OCI-LY1 (cell line): ENCODE measurements at regions not wholly inside any gene's neighbourhood (a gene's known extent, or its start where the extent isn't known, plus 50 kb on each side); places are given as distances from the start of the nearest gene placed in this dataset.

Experiments used
- H2AFZ ChIP-seq: fragments of 200-600 bp; sonication (generic), shearing (Covaris generic); 2 replicates; pipeline ENCODE4 v1.6.0; 2014; ENCODE audit warnings: antibody characterized with exemption, mild to moderate bottlenecking, low read length
- H3F3A ChIP-seq: fragments of 200-600 bp; sonication (generic), shearing (Covaris generic); 2 replicates; pipeline ENCODE4 v1.6.0; 2014; ENCODE audit warnings: mild to moderate bottlenecking, antibody characterized with exemption, low read length, moderate library complexity; ENCODE audit not compliant: insufficient read depth
- H3K27ac ChIP-seq: fragments of 200-600 bp; sonication (generic); 2 replicates; pipeline ENCODE4 v1.5.1; 2014; ENCODE audit warnings: low read length, mixed run types, mild to moderate bottlenecking, low read depth; ENCODE audit not compliant: poor library complexity, severe bottlenecking
- H3K27me3 ChIP-seq: fragments of 200-600 bp; sonication (generic); 2 replicates; pipeline ENCODE4 v1.6.0; 2014; ENCODE audit warnings: antibody characterized with exemption, mild to moderate bottlenecking, low read length, moderate library complexity; ENCODE audit not compliant: insufficient read depth
- H3K36me3 ChIP-seq: fragments of 200-600 bp; sonication (generic); 2 replicates; pipeline ENCODE4 v1.6.1; 2014; ENCODE audit warnings: mild to moderate bottlenecking, antibody characterized with exemption, low read length, moderate library complexity, mixed read lengths; ENCODE audit not compliant: insufficient read depth
- H3K4me1 ChIP-seq: fragments of 200-600 bp; sonication (generic); 2 replicates; pipeline ENCODE4 v1.5.1; 2014; ENCODE audit warnings: mild to moderate bottlenecking, low read length, moderate library complexity; ENCODE audit not compliant: insufficient read depth, severe bottlenecking
- H3K4me2 ChIP-seq: fragments of 200-600 bp; sonication (generic), shearing (Covaris generic); 2 replicates; pipeline ENCODE4 v1.6.1; 2014; ENCODE audit warnings: low read length
- H3K4me3 ChIP-seq: fragments of 200-600 bp; sonication (generic); 2 replicates; pipeline ENCODE4 v1.5.1; 2014; ENCODE audit warnings: low read length, low read depth, mild to moderate bottlenecking, mixed read lengths; ENCODE audit not compliant: poor library complexity, severe bottlenecking
- H3K79me2 ChIP-seq: fragments of 200-600 bp; shearing (Covaris generic); 2 replicates; pipeline ENCODE4 v1.6.1; 2016; ENCODE audit warnings: mixed run types, low read length, mixed read lengths; ENCODE audit not compliant: insufficient read depth
- H3K9ac ChIP-seq: fragments of 200-600 bp; sonication (generic), shearing (Covaris generic); 2 replicates; pipeline ENCODE4 v1.6.1; 2014; ENCODE audit warnings: mild to moderate bottlenecking, low read length, mixed read lengths
- H3K9me2 ChIP-seq: fragments of 200-600 bp; sonication (generic), shearing (Covaris generic); 2 replicates; pipeline ENCODE4 v1.6.1; 2014; ENCODE audit warnings: low read depth, mild to moderate bottlenecking, low read length, mixed read lengths
- H3K9me3 ChIP-seq: fragments of 200-600 bp; shearing (Covaris generic); 2 replicates; pipeline ENCODE4 v1.6.1; 2014; ENCODE audit warnings: low read length, mixed read lengths
- H4K20me1 ChIP-seq: fragments of 200-600 bp; sonication (generic), shearing (Covaris generic); 2 replicates; pipeline ENCODE4 v1.6.0; 2016; ENCODE audit warnings: mild to moderate bottlenecking, low read length; ENCODE audit not compliant: insufficient read depth
- EZH2 ChIP-seq: fragments of 200-600 bp; sonication (generic), shearing (Covaris generic); IDR thresholded peaks from 2 replicates; pipeline ENCODE4 v1.8.0; 2017; ENCODE audit warnings: borderline replicate concordance, mixed run types, mild to moderate bottlenecking, antibody characterized with exemption, low read length, moderate library complexity, mixed read lengths
- TF ChIP-seq, protein P1 (sequence below): fragments of 200-600 bp; sonication (generic), shearing (Covaris generic); IDR thresholded peaks from 2 replicates; pipeline ENCODE4 v1.5.1; 2017; ENCODE audit warnings: mild to moderate bottlenecking, antibody characterized with exemption, low read length, moderate library complexity, mixed read lengths

DNA sequence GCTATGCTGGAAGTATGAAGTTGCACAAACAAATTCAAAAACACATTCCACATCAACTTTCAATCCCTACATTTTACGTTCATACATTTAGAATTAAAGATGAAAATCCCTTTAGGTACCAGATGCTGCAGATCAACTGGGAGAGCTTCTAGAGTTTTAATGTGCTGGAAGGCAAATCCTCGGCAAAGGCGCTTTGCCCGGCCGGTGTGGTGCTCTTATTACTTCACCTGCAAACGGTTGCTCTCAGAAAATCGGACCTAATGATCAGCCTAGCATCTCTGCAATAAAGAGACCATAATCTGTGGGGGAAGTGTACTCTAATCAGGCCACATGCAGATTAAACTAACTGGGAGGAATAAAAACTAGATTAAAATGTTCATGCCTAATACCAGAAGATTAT is 513.8 kb downstream of the ZEB2 start:
- Histone ChIP-seq H3K9ac (no peak overlapping the region), H3K36me3 (no peaks in the 10 kb centered on the region; the same call in none of the 2 replicates), H3F3A (no peaks in the 10 kb centered on the region), H3K27me3 (no peaks in the 10 kb centered on the region), H3K4me1 (no peaks in the 10 kb centered on the region), H3K27ac (no peak overlapping the region), H3K4me3 (no peak overlapping the region), H2AFZ (no peak overlapping the region), H3K9me2 (no peaks in the 10 kb centered on the region), H4K20me1 (no peaks in the 10 kb centered on the region), H3K79me2 (no peaks in the 10 kb centered on the region), H3K9me3 (no peaks in the 10 kb centered on the region), H3K4me2 (no peak overlapping the region)
- TF ChIP-seq EZH2: no peak
- TF ChIP-seq, protein P1, sequence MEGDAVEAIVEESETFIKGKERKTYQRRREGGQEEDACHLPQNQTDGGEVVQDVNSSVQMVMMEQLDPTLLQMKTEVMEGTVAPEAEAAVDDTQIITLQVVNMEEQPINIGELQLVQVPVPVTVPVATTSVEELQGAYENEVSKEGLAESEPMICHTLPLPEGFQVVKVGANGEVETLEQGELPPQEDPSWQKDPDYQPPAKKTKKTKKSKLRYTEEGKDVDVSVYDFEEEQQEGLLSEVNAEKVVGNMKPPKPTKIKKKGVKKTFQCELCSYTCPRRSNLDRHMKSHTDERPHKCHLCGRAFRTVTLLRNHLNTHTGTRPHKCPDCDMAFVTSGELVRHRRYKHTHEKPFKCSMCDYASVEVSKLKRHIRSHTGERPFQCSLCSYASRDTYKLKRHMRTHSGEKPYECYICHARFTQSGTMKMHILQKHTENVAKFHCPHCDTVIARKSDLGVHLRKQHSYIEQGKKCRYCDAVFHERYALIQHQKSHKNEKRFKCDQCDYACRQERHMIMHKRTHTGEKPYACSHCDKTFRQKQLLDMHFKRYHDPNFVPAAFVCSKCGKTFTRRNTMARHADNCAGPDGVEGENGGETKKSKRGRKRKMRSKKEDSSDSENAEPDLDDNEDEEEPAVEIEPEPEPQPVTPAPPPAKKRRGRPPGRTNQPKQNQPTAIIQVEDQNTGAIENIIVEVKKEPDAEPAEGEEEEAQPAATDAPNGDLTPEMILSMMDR: no peak

DNA sequence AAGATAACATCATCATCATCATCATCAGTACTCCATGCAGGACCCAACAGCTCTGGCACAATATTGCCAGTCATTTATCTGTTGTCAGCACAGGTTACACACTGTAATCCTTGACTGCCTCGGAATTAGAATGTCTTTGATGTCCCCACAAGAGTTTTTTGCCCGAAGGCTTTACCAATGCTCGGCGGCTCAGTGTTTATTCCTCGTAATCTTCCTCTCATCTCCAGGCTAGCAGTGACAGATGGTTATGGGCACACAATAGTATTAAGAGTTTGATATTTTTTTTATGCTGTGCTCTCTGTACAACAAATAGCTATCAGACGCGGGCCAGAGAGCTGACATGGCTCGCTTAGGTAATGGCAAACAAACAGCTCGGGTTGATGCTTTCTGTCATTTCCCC is 515.2 kb downstream of the ZEB2 start:
- H3K9me3 ChIP-seq: no peaks in the 10 kb centered on the region
- no peaks in the 10 kb centered on the region for H3F3A ChIP-seq
- H3K36me3 ChIP-seq: no peaks in the 10 kb centered on the region; the same call in none of the 2 replicates
- no peaks in the 10 kb centered on the region for H3K79me2 ChIP-seq
- no peak overlapping the region for H3K9ac ChIP-seq
- H3K27ac ChIP-seq: no peak overlapping the region
- H3K4me3 ChIP-seq: no peak overlapping the region
- H2AFZ ChIP-seq: no peak overlapping the region
- no peaks in the 10 kb centered on the region for H3K27me3 ChIP-seq
- no peaks in the 10 kb centered on the region for H3K9me2 ChIP-seq
- no peak overlapping the region for H3K4me2 ChIP-seq
- H3K4me1 ChIP-seq: no peaks in the 10 kb centered on the region
- H4K20me1 ChIP-seq: no peaks in the 10 kb centered on the region
- TF ChIP-seq, protein P1: no peak
- TF ChIP-seq EZH2: no peak

DNA sequence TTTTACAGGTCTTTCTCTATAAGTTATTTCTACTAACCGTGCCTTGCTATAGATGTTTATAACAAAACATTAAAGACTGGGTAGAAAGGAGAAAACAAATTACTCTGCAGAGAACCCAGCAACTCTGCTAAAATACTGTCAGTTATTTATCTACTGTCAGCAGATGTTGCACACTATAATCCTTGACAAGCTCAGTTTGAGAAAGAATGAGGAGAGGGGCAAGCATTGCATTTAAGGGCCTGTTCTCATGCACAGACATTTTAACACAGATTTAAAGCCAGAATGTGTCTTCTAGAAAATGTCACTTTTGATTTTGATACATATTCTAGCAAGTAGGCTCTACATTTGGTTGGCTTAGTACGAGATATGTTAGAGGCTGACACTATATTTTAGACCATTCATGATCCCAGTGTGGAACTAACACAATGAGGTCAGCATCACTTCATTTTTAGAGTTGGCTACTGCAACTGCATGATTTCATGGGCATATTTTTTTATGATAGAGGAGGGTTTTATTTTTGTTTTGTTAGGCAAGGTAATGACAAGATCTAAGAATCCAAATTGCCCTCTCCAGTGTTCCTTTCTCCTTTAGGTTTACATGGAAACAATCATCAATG is 516.4 kb downstream of the ZEB2 start:
- H3K79me2 ChIP-seq: no peaks in the 10 kb centered on the region
- no peaks in the 10 kb centered on the region for H3K9me3 ChIP-seq
- H3F3A ChIP-seq: no peaks in the 10 kb centered on the region
- TF ChIP-seq, protein P1: no peak
- TF ChIP-seq EZH2: no peak
- H3K4me2 ChIP-seq: no peak overlapping the region
- H3K36me3 ChIP-seq: no peaks in the 10 kb centered on the region; the same call in none of the 2 replicates
- no peak overlapping the region for H3K27ac ChIP-seq
- H3K4me1 ChIP-seq: no peaks in the 10 kb centered on the region
- H2AFZ ChIP-seq: no peak overlapping the region
- no peaks in the 10 kb centered on the region for H3K9me2 ChIP-seq
- no peaks in the 10 kb centered on the region for H4K20me1 ChIP-seq
- no peak overlapping the region for H3K9ac ChIP-seq
- no peak overlapping the region for H3K4me3 ChIP-seq
- H3K27me3 ChIP-seq: no peaks in the 10 kb centered on the region
